ENCODE measurements at regions not wholly inside any gene's neighbourhood (a gene's known extent, or its start where the extent isn't known, plus 50 kb on each side); places are given as distances from the start of the nearest gene placed in this dataset.

- no peaks in the 10 kb centered on the region for H3K36me3 Mint-ChIP-seq
Measured at GRCh38 chr3:158991146-158991705, 189.4 kb downstream of the MFSD1 start.

GRCh38 chr3:158992463-158992862 is 190.6 kb downstream of the MFSD1 start:
- Mint-ChIP-seq H3K27ac (no peak overlapping the region), H3K4me1 (ENCODE audit: unreplicated experiment) (peaks cover 3% of the 10 kb centered on the region), H3K27me3 (peaks cover 5% of the 10 kb centered on the region), H3K36me3 (no peaks in the 10 kb centered on the region), H3K4me3 (no peak overlapping the region), H3K9me3 (peaks cover 6% of the 10 kb centered on the region)
- TF ChIP-seq CTCF (conservative IDR thresholded peaks at IDR 0.05) = no peak
- no peak for DNase-seq (ENCODE audit: extremely low spot score, unreplicated experiment)

More at GRCh38 chr3:158991146-158991705, 189.4 kb downstream of the MFSD1 start:
- H3K27me3 Mint-ChIP-seq = peaks cover 7% of the 10 kb centered on the region
- no peak overlapping the region for H3K27ac Mint-ChIP-seq
- no peak for TF ChIP-seq CTCF (conservative IDR thresholded peaks at IDR 0.05)
- peaks cover 3% of the 10 kb centered on the region for H3K4me1 Mint-ChIP-seq (ENCODE audit: unreplicated experiment)
- peaks cover 6% of the 10 kb centered on the region for H3K9me3 Mint-ChIP-seq
- H3K4me3 Mint-ChIP-seq = no peak overlapping the region
- no peak for DNase-seq (ENCODE audit: extremely low spot score, unreplicated experiment)

GRCh38 chr3:158994386-158994785 is 192.5 kb downstream of the MFSD1 start:
- no peak overlapping the region for H3K27ac Mint-ChIP-seq
- no peaks in the 10 kb centered on the region for H3K36me3 Mint-ChIP-seq
- DNase-seq (ENCODE audit: extremely low spot score, unreplicated experiment) = no peak
- no peak for TF ChIP-seq CTCF (conservative IDR thresholded peaks at IDR 0.05)
- no peak overlapping the region for H3K4me3 Mint-ChIP-seq
- peaks cover 3% of the 10 kb centered on the region for H3K4me1 Mint-ChIP-seq (ENCODE audit: unreplicated experiment)
- H3K9me3 Mint-ChIP-seq = peaks cover 6% of the 10 kb centered on the region
- H3K27me3 Mint-ChIP-seq = peaks cover 4% of the 10 kb centered on the region

- Mint-ChIP-seq H3K4me1 (ENCODE audit: unreplicated experiment) (no peaks in the 10 kb centered on the region), H3K27ac (no peak overlapping the region), H3K4me3 (no peak overlapping the region), H3K27me3 (no peaks in the 10 kb centered on the region), H3K36me3 (no peaks in the 10 kb centered on the region), H3K9me3 (no peaks in the 10 kb centered on the region)
- no peak for DNase-seq (ENCODE audit: extremely low spot score, unreplicated experiment)
- no peak for TF ChIP-seq CTCF (conservative IDR thresholded peaks at IDR 0.05)
Measured at GRCh38 chr3:159001711-159002110, 199.9 kb downstream of the MFSD1 start.

- no peak for DNase-seq (ENCODE audit: extremely low spot score, unreplicated experiment)
- H3K4me1 Mint-ChIP-seq (ENCODE audit: unreplicated experiment) = no peaks in the 10 kb centered on the region
- H3K9me3 Mint-ChIP-seq = no peaks in the 10 kb centered on the region
- H3K4me3 Mint-ChIP-seq = no peak overlapping the region
- no peaks in the 10 kb centered on the region for H3K36me3 Mint-ChIP-seq
- no peak for TF ChIP-seq CTCF (conservative IDR thresholded peaks at IDR 0.05)
- H3K27me3 Mint-ChIP-seq = no peaks in the 10 kb centered on the region
- H3K27ac Mint-ChIP-seq = no peak overlapping the region
Measured at GRCh38 chr3:159005137-159005536, 203.3 kb downstream of the MFSD1 start.

GRCh38 chr3:159007331-159007730 is 205.5 kb downstream of the MFSD1 start:
- no peak for DNase-seq (ENCODE audit: extremely low spot score, unreplicated experiment)
- Mint-ChIP-seq H3K4me1 (ENCODE audit: unreplicated experiment) (no peaks in the 10 kb centered on the region), H3K27ac (no peak overlapping the region), H3K4me3 (no peak overlapping the region), H3K36me3 (no peaks in the 10 kb centered on the region), H3K9me3 (no peaks in the 10 kb centered on the region), H3K27me3 (peaks cover 3% of the 10 kb centered on the region)
- TF ChIP-seq CTCF (conservative IDR thresholded peaks at IDR 0.05) = no peak
